Left hindlimb (tissue), 1 donor: ENCODE measurements at regions not wholly inside any gene's neighbourhood (a gene's known extent, or its start where the extent isn't known, plus 50 kb on each side); places are given as distances from the start of the nearest gene placed in this dataset.

Source experiments
- DNase-seq: peaks from one replicate; pipeline ENCODE4 v3.0.0-alpha.2; 2018

DNA sequence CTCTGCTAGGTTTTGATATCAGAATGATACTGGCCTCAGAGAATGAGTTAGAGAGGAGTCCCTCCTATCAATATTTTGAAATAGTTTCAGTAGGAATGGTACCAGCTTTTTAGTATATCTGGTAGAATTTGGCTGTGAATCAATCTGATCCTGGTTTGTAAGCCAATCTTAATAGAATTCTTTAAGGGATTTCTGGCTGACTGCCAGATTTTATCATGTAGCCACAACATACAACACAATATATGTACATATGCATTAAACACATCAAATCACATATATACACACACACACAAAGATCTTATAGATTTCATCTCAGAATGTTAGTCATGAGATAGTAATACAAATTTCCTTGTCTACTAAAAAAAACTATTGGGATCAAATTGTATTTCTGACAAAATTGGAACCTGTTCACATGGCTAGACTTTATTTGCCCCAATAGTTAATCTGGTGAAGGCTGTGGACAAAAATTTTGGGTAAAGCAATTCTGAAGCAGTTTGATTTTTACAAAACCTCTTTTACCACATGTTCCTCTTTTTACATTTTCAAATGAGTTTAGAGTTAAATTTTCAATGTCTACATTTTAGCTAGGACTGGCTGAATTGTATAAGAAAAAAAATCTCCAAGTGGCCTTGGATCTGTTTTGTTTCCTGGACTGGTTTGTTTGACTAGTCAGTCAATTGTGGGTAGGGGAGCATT is 151.7 kb downstream of the FASLG start:
- no peak for DNase-seq

GRCh38 chr1:172811694-172812093 is 152.8 kb downstream of the FASLG start:
- no peak for DNase-seq

GRCh38 chr1:172812118-172812517 is 153.2 kb downstream of the FASLG start:
- no peak for DNase-seq

DNA sequence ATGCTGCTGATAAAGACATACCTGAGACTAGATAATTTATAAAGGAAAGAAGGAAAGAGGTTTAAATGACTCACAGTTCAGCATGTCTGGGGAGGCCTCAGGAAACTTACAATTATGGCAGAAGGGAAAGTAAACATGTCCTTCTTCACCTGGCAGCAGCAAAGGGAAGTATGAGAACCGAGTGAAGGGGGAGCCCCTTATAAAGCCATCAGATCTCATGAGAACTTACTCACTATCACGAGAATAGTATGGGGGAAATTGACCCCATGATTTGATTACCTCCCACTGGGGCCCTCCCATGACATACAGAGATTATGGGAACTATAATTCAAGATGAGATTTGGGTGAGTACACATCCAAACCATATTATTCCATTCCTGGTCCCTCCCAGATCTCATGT is 154.4 kb downstream of the FASLG start:
- DNase-seq: no peak

- DNase-seq: no peak
Measured at GRCh38 chr1:172814428-172814827, 155.5 kb downstream of the FASLG start.

DNA sequence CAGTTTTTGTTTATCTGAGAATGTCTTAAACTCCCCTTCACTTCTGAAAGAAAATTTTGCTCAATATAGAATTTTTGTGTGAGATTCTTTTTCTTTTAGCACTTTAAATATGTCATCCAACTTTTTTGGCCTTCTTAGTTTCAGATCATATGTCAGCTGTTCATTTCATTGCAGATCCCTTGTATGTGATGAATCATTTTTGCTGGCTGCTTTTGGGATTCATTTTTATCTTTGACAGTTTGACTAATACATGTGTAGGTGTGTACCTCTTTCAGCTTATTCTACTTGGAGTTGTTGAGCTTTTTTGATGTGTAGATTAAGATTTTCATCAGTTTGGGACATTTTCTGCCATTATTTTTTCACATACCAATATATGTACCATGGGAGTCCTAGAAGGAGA is 156.8 kb downstream of the FASLG start:
- DNase-seq: no peak

- DNase-seq: no peak
Measured at GRCh38 chr1:172818841-172819527, 160.1 kb downstream of the FASLG start.

GRCh38 chr1:172820475-172821158 is 161.7 kb downstream of the FASLG start:
- no peak for DNase-seq

GRCh38 chr1:172821609-172822274 is 162.8 kb downstream of the FASLG start:
- DNase-seq: no peak

GRCh38 chr1:172822886-172823285 is 164.0 kb downstream of the FASLG start:
- DNase-seq: no peak

DNA sequence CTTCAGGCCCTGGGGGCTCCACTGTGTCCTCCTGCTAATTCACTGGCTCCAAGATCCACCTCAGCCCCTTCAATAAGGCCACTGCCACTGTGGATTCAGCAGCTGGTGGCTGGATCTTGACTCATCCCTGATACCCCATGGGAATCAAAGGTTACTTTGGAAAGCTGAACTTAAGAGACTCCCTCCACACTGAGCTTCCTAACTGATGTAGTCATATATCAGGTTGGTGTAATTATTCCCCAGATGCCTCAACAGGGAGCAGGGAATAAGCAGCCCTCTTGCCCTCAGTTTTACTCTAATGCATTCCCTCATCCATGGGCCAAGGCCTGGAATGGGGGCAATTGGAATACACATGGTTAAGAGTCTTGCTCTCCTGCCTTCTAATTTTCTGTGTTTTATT is 164.6 kb downstream of the FASLG start:
- DNase-seq: no peak

- no peak for DNase-seq
Measured at GRCh38 chr1:172824209-172824608, 165.3 kb downstream of the FASLG start.

GRCh38 chr1:172826096-172826741 is 167.3 kb downstream of the FASLG start:
- DNase-seq: no peak

- no peak for DNase-seq
Measured at GRCh38 chr1:172827301-172827700, 168.4 kb downstream of the FASLG start.

DNA sequence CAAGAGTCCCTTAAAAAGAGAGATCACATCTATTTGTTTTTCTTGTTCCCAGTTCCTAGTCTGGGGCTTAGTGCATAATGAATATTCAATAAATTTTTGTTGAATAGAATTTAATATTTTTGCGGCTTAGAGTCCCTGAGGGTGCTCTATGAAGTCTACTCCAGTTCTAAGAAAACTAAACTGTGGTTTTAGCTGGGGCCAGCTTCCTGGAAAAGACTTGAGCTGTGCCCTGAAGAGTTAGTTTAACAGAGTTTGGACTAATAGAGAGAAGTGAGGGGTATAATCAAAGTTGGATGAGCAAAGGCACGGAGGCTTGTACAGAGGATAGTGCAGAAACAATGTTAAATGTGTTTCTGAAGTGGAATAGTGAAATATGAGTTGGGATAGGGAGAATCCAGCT is 168.9 kb downstream of the FASLG start:
- DNase-seq: no peak

DNA sequence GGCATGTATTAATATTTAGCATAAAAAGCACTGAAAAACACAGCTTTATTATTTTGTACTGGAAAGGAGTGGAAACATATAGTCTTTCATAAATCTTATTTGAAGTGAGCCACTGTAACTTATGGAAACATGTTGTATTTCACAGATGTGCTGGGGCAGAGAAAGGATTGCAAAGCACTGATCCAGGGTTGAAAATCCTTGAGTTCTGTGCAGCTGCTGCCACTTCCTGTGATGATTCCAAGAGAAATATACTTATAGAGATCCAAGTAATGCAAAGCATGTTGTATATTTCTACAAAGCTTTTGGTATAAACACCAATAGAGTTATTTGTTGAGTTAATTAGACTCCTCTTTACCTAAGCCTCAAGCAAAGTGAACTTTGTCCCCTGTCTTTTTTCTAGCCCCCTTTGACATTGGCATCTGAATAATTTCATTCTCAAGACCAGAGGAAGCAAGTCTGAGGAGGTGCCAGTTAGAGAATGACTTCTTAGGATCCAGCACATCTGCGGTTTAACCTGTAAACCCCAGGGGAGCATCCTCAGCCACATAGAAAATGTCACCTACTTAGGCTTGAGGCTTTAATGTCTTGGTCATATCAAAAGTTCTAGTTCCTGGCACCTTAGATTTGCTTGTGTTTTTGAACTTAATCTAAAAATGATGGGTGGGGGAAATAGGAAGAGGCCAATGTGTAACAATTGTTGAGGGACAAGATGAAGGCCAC is 173.3 kb downstream of the FASLG start:
- DNase-seq: no peak

- DNase-seq: no peak
Measured at GRCh38 chr1:172833954-172834353, 175.1 kb downstream of the FASLG start.

DNA sequence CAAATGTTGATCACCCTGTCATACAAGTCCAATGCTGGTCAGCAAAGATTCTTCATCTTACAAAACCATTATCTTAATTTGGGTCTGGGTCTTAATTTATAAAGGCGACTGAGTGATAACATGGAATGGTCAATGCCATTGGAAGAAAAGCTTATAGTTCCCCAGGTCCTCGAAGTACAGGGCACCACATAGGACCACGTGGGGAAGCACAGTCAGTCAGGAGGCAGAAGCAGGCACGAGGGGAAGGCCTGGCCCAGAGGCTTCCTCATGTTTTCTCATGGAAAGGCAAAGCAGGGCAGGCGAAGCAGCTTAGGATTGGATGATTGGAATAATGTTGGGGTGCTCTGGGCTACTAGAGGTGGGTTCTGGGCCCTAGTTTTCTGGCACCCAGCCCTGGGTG is 175.7 kb downstream of the FASLG start:
- DNase-seq: no peak

DNA sequence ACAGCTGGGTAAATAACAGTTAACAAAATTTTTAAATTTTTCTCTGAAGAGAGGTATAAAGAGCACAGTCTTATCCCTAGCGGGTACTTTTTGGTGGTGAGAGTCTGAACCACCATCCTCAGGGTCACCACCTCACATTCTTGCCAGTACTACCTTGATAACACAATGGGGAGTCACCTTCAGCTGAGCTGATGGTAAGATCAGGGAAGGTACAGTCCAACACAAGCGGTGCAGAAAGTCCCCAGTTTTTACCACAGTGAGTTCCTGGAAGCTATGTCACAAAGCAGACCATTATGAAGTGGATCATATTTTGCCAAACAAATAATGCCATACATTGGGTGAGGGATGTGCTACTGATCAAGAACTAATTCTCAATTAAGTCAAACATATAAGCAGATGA is 176.9 kb downstream of the FASLG start:
- no peak for DNase-seq

DNA sequence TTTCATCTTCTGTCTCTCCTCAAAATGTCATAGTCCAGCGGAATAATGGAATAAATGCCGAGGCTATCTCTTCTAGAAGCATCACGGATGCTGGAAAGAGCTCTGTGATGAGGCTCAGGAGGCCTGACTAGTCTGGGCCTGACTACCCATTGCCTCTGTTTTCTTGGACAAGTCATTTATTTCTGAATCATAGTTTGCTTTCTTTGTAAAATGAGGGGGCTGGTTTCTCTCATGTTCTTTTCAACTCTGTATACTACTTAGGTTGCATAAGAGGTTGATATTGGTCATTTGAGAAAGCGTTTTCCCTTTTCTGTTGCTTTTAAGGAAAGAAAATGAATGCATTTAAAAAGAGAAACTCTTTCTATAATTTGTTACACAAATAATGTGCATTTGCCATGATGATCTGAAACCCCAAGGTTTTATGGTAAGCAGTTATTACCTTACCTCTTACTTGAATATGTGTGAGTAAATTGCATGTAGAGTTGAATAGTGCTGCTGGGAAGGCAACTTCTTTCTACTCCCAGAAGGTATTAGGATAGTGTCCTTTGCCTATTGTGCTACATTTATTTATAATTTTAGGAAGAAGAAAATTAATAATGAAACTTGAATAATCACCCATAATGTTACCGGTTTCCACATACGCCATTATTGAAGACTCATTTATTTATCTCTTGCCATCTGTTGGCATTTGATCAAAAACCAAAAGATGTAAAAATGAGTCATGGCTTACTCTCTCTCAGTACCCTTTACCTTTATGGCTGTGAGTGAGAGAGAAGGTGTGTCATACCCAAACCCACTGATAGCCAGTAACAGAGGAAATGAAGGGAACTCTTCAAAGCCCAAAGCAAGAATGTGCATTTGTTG is 179.1 kb downstream of the FASLG start:
- DNase-seq: no peak

DNA sequence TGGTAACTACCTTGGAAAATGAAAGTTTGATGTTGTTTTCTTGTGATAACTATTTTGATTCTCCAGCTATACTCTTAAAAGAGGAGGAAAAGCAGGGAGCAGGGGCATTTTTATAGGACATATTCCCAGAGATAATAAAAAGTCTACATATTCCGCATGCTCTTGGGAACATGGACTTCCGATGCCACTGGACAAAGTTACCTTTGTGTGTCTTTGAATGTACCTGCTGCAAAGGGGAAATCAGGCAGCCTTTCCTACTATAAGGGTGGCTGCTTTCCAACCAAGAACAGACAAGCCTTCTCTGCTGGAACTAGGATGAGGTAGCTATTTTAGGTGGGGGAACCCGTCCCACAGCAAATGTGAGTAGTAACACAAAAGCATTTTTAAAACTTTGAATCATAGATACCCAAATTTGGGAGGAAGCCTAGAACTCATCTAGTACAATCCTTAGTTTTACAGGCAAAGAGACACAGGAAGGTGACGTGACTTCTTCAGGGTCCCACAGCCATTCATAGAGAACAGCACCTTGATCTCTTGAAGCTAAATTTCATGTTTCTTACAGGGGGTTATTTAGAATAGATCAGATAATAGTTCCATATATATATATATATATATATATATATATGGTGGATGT is 179.9 kb downstream of the FASLG start:
- no peak for DNase-seq
